ENCODE measurements at regions not wholly inside any gene's neighbourhood (a gene's known extent, or its start where the extent isn't known, plus 50 kb on each side); places are given as distances from the start of the nearest gene placed in this dataset.

DNA sequence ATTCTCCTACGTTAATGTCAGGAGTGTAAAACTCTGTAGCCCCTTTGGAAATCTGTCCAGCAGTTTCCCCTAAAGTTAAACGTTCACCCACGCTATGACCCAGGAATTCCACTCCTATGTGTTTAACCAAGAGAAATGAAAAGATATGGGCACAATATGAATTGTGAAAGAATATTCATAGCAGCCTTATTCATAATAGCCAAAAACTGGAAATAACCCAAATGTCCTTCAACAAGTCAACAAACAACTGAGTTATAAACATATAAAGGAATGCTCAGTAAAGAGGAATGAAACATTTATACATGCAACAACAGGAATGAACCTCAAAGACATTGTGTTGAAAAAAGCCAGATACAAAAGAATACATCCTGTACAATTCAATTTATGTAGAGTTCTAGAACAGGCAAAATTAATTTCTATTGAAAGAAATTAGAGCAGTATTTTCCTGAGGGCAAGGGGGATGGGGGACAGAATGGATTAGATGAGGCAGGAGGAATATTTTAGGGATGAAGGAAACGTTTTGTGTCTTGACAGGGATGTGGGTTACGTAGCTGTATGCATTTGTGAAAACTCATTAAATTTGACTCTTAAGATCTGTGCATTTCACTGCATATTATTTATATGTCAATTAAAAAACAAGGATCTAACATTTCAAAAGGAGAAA lies 286.7 kb upstream of the CDH5 start:
- TF ChIP-seq, protein P1, sequence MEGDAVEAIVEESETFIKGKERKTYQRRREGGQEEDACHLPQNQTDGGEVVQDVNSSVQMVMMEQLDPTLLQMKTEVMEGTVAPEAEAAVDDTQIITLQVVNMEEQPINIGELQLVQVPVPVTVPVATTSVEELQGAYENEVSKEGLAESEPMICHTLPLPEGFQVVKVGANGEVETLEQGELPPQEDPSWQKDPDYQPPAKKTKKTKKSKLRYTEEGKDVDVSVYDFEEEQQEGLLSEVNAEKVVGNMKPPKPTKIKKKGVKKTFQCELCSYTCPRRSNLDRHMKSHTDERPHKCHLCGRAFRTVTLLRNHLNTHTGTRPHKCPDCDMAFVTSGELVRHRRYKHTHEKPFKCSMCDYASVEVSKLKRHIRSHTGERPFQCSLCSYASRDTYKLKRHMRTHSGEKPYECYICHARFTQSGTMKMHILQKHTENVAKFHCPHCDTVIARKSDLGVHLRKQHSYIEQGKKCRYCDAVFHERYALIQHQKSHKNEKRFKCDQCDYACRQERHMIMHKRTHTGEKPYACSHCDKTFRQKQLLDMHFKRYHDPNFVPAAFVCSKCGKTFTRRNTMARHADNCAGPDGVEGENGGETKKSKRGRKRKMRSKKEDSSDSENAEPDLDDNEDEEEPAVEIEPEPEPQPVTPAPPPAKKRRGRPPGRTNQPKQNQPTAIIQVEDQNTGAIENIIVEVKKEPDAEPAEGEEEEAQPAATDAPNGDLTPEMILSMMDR (IDR thresholded peaks at IDR 0.05) = no peak
- TF ChIP-seq POLR2AphosphoS5 (IDR thresholded peaks at IDR 0.05) (no peak), POLR2A (IDR thresholded peaks at IDR 0.05) (no peak), EP300 (IDR thresholded peaks at IDR 0.05) (no peak)
